OCI-LY7 (cell line): ENCODE measurements at regions not wholly inside any gene's neighbourhood (a gene's known extent, or its start where the extent isn't known, plus 50 kb on each side); places are given as distances from the start of the nearest gene placed in this dataset.

Experiments
- CTCF ChIP-seq: fragments of 200-600 bp; sonication (generic); conservative IDR thresholded peaks from 2 replicates; pipeline ENCODE4 v1.5.1; 2014; ENCODE audit warnings: mild to moderate bottlenecking, antibody characterized with exemption, low read length, moderate library complexity, mixed read lengths
- EZH2phosphoT487 ChIP-seq: fragments of 200-600 bp; sonication (generic); IDR thresholded peaks from 2 replicates; pipeline ENCODE4 v1.6.1; 2018; ENCODE audit warnings: low read depth, borderline replicate concordance, mild to moderate bottlenecking, mixed run types, antibody characterized with exemption, low read length, moderate library complexity, mixed read lengths

GRCh38 chr3:43171748-43172147 lies 65.9 kb upstream of the POMGNT2 start:
- TF ChIP-seq CTCF, result no peak
- TF ChIP-seq EZH2phosphoT487, result no peak
